ENCODE measurements at regions not wholly inside any gene's neighbourhood (a gene's known extent, or its start where the extent isn't known, plus 50 kb on each side); places are given as distances from the start of the nearest gene placed in this dataset.

DNA sequence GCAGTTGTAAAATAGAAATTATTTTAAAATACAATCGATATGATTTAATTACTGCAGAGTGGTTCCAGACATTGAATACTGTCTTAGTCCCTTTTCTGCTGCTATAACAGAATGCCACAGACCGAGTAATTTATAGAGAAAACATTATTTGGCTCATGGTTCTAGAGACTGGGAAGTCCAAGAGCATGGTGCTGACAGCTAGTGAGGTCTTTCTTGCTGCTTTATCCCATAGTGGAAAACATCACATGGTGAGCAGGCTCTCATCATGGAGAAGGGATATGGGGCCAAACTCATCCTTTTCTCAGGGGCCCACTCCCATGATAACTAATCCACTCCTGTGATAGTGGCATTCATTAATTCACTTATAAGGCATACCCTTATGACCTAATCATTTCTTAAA lies 120.0 kb upstream of the TBL1XR1 start:
- TF ChIP-seq EZH2phosphoT487 (IDR thresholded peaks at IDR 0.05; ENCODE audit: borderline replicate concordance): no peak
- TF ChIP-seq, protein P1, sequence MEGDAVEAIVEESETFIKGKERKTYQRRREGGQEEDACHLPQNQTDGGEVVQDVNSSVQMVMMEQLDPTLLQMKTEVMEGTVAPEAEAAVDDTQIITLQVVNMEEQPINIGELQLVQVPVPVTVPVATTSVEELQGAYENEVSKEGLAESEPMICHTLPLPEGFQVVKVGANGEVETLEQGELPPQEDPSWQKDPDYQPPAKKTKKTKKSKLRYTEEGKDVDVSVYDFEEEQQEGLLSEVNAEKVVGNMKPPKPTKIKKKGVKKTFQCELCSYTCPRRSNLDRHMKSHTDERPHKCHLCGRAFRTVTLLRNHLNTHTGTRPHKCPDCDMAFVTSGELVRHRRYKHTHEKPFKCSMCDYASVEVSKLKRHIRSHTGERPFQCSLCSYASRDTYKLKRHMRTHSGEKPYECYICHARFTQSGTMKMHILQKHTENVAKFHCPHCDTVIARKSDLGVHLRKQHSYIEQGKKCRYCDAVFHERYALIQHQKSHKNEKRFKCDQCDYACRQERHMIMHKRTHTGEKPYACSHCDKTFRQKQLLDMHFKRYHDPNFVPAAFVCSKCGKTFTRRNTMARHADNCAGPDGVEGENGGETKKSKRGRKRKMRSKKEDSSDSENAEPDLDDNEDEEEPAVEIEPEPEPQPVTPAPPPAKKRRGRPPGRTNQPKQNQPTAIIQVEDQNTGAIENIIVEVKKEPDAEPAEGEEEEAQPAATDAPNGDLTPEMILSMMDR (conservative IDR thresholded peaks at IDR 0.05; ENCODE audit: low read length): no peak

Data from Loucy (cell line).